GM21526 (cell line): ENCODE measurements at regions not wholly inside any gene's neighbourhood (a gene's known extent, or its start where the extent isn't known, plus 50 kb on each side); places are given as distances from the start of the nearest gene placed in this dataset.

ENCODE experiments used
- ATAC-seq: cut with Tn5 transposase; IDR thresholded peaks from one replicate; pipeline ENCODE4 v1.9.1; 2021; ENCODE audit warnings: moderate library complexity; ENCODE audit not compliant: unreplicated experiment, low FRiP score

DNA sequence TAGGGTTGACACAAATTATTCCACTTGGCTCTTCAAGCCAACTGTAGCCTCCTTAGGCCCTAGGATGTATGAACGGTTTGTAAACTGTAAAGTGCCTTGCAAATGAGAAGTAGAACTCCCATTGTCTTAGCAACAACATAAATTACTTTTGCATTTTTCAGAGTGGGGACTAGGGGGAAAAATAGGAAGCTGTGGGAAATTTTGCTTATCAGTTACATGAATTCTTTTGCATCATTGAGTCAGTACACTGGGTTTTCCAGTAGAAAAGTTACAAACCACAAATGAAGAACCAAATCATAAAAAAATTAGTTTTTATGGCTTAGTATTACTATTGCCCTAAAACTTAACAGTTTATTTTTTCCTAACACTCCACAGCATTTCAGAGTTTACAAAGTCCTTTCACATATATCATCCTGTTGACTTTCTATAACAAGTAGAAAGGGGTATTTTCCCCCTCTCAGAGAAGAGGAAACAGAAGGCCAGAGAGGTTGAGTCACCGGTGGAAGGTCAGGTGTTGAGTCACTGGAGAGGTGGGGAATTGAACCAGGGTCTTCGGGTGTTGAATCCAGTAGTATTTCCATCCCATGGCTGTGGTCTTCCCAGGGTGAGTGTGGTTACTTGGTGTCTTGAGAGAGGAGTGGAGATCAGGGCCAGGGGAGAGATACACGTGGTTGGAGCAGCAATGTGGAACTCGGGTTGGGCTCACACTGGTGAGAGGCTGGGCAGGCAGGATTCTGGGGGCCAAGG is 71.9 kb upstream of the USP24 start:
- peak; percentile 17 for ATAC-seq

DNA sequence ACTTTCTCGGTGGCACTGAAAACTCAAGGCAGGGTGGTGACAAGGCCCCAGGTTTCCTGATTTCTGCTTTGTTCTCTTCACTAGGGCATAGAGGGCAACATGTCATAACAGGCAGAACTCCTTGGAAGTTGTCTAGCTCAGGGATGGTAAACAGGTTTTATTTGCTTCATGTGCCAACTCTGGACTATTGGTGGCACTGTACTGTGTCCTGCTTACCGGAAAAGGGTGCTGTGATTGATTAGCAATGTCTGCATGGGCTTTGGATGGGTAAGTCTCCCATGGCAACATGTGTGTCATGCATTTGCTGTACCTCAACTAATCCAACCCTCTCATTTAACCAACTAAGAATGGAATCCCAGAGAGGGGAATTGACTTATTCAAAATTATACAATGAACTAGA is 70.7 kb upstream of the USP24 start:
- ATAC-seq: no peak

DNA sequence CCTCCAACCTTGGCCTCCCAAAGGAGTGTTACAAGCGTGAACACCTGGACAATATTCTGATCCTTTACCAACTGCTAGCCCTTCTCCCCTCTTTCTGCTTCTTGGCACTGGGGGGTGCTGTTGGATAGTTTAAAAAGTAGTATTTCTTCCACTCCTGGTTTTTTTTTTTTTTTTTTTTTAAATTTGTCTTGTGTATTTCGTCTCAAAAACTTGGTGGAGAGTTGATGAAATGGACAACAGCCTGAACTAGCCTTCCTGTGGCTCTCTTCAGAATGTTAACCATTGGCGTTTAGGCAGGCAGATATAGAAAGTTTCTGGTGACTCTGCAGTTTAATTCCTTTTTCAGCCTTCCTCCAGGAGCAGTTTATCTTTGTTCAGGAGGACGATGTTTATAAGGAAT is 69.7 kb upstream of the USP24 start:
- no peak for ATAC-seq

DNA sequence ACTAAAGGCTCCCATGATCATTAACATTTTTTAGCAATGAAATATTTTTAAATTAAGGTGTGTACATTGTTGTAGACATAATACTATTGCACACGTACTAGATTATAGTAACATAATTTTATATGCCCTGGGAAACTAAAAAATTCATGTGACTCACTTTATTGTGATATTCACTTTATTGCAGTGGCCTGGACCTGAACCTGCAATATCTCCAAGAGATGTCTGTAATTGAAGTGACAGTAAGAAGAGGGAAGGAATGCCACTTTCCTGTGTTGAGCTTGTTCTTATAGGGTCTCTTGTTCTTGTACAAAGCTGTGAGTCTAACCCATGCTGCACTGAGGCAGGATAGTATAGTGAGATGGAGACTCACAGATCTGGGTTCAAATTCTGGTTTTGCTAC is 66.9 kb upstream of the USP24 start:
- ATAC-seq: no peak

DNA sequence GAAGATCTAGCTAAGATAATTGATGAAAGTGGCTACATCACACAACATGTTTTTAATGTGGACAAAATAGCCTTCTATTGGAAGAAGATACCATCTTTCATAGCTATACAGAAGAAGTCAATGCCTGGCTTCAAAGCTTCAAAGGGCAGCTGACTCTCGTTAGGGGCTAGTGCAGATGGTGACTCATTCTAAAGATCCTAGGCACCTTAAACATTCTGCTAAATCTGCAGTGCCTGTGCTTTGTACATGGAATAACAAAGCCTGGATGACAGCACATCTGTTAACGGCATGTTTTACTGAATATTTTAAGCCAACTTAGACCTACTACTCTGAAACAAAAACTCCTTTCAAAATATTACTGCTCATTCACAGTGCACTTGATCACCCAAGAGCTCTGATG is 65.6 kb upstream of the USP24 start:
- no peak for ATAC-seq

DNA sequence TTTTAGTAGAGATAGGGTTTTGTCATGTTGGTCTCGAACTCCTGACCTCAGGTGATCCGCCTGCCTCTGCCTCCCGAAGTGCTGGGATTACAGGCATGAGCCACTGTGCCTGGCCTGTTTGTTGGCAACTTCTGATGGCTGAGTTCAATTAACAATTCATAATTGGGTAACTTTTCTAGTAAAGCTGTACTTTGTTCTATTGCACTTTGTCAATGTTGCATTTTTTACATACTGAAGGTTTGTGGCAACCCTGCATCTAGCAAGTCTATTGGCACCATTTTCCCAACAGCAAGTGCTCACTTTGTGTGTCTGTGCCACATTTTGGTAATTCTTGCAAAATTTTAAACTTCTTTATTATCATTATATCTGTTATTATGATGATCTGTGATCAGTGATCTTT is 64.5 kb upstream of the USP24 start:
- no peak for ATAC-seq

DNA sequence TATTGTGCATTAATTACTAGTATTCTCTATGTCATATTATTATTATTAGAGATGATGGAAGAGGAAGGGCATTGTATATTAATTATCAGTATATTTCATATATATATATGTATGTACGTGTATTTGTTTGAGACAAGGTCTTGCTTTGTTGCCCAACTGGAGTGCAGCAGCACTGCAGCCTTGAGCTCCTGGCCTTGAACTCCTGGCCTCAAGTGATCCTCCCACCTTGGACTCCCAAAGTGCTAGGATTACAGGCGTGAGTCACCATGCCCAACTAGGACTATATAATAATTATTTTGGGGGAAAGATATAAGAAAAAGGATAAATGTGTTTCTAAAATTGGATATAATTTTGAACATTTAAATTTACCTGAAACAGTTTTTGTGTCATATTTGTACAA is 63.2 kb upstream of the USP24 start:
- no peak for ATAC-seq

DNA sequence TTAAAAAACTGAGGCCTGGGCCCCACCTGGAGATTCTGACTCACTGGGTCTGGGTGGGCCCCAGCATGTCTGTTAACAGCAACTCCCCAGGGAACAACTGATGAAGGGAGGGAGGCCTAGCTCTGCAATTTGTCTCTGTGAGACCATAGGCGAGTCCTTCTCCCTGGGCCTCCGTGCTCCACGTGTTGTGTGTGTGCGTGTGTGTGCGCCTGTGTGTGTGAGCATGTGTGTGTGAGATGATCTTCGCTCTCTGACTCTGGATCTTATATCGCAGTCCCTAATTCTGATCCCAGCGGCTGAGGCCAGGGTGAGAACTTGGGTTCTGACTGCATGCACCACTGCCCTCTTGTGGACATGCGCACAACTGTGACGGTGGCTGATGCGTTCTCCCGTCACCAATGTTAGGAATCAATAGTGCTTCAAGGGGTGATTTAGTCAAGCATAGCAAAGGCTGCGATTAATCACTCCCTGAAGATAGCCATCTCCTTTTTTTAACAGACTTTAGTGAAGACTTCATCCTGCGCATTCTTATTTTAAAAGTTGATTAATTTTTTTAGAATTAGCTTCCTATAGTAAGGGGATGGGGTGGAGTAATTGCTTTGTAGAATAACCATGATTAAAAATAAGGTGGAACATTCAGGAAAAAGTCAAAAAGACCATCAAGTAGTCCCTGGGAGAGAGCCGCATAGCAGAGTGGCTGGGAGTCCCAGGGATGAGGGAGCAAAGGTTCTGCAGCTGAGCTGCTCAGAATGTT is 62.4 kb upstream of the USP24 start:
- peak; percentile 92 for ATAC-seq

DNA sequence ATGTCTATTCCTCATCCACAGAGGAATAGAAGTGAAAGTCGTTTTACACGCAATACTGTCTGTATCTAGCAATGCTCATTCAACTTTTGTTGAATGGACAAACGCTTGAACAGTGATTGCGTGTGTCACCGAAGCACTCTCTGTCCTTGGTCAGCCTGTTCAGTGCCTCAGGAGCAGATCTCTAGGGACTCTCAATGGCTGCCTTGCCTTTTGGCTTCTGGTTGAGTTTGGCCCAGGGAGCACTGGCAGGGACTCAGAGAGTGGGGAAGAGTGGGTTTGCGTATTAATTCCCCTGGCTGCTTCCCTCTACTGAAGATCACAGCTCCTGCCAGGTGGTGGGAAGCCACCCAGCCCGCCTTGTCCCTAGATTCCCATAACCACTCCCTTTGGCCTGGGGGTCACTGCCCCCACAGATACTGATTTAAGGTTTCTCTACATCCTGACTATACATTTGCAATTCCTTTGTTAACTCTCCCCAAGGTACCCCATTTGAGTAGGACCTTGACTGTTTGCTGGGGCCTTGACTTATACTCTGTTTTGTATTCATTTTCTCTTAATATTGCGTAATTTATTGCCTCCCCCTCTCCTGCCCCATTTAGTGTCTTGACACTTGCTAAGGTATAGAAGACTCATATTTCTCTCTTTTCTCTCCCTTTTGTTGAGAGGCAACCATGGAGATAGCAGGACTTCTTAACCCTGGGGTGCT is 61.7 kb upstream of the USP24 start:
- ATAC-seq: no peak

DNA sequence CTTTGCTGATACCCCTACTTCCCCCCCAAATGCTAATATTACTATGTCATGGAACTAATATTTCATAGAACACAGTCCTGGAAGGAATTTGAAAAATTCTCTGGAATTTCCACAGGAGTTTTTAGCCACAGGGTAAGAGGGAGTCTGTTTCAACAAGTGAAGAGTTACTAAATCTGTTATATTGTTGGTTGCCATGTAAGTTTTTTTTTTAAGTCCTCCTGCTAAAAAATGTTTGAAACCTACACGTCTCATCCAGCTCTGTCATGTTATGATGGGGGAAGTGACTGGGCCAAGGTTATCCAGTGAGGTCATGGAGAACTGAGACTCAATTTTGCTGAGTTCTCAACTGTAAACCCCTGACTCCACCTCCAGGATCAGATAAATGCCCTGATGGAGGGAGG is 60.8 kb upstream of the USP24 start:
- no peak for ATAC-seq

DNA sequence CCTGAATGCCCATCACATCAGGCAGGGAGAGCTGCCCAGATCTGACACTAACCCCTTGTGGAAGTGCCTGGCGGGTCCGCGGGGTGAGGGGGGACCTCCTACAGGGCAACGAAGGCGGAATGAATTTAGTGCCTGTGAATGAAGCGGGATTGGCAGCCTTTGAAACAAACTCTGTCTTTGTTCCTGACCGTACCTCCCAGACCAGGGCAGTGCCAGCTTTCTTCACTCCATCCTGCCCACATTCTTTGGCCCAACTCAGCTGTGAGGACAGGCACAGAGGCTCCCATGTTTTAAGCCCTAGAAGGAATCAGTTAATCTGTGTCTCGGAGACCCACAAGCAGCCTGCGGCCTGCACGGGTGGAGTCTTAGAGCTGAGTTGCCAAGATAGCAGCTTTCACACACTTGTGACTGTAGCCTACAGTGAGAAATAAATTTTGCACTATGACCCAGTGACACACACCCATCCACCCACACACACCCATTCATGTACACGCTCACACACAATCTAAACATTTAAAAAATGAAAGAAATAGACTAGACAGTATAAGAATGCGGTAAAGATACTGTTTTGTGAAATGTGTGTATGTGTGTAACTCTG is 60.1 kb upstream of the USP24 start:
- ATAC-seq: no peak

DNA sequence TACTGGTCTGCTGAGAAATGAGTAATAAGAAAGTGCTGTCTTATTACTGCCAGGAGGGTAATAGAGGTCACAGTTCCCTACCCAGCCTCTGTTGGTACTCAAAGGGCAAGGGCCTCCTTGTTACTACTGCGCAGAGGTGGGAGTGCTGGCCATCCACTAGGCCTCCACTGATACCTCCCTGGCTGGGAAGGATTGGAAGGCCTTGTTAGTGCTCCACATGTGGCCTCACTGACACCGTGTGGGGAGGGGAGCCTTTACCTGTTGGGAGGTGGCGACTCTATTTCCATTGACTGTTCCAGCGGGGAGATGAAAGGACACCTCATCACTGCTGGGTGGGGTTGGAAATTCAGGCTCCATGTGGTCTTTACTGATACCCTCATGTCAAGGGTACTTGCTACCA is 57.8 kb upstream of the USP24 start:
- no peak for ATAC-seq
